LNCAP (cell line): ENCODE measurements at regions not wholly inside any gene's neighbourhood (a gene's known extent, or its start where the extent isn't known, plus 50 kb on each side); places are given as distances from the start of the nearest gene placed in this dataset.

Experiments used
- CTCF ChIP-seq: fragments of 450-650 bp; IDR thresholded peaks from 2 replicates; pipeline ENCODE4 v1.5.1; 2017; ENCODE audit warnings: mild to moderate bottlenecking

- TF ChIP-seq CTCF = no peak
Observed at GRCh38 chr9:13769006-13769405, 489.5 kb upstream of the MPDZ start.

GRCh38 chr9:13762209-13762608 is 482.7 kb upstream of the MPDZ start:
- TF ChIP-seq CTCF = no peak

- TF ChIP-seq CTCF = no peak
Observed at GRCh38 chr9:13759551-13759950, 480.1 kb upstream of the MPDZ start.

- TF ChIP-seq CTCF = no peak
Observed at GRCh38 chr9:13758936-13759335, 479.4 kb upstream of the MPDZ start.

- TF ChIP-seq CTCF = no peak
Observed at GRCh38 chr9:13756943-13757342, 477.5 kb upstream of the MPDZ start.

- TF ChIP-seq CTCF = no peak
Observed at GRCh38 chr9:13755551-13755950, 476.1 kb upstream of the MPDZ start.

- no peak for TF ChIP-seq CTCF
Observed at GRCh38 chr9:13750639-13751038, 471.1 kb upstream of the MPDZ start.

GRCh38 chr9:13750061-13750460 is 470.6 kb upstream of the MPDZ start:
- no peak for TF ChIP-seq CTCF
